ENCODE measurements at regions not wholly inside any gene's neighbourhood (a gene's known extent, or its start where the extent isn't known, plus 50 kb on each side); places are given as distances from the start of the nearest gene placed in this dataset.

GRCh38 chr2:57370882-57371585 lies 675.6 kb upstream of the VRK2 start:
- Mint-ChIP-seq H3K4me1 (ENCODE audit: low read depth) (no peaks in the 10 kb centered on the region), H3K9me3 (peaks cover 3% of the 10 kb centered on the region), H3K36me3 (ENCODE audit: low read depth) (no peaks in the 10 kb centered on the region), H3K27ac (no peak overlapping the region), H3K27me3 (no peaks in the 10 kb centered on the region), H3K4me3 (no peak overlapping the region)
- intact Hi-C loops (cut with micrococcal nuclease): no loop called here
- DNase-seq (no peak), ATAC-seq (no peak)
- ChIA-PET POLR2A (interaction anchor here (0.6 kb wide), 1 partner anchor 181 kb away, joined by 3 read pairs; no protein-coding TSS in a partner anchor), CTCF (no interaction called here)
- TF ChIP-seq CTCF (IDR thresholded peaks at IDR 0.05): no peak

- H3K36me3 Mint-ChIP-seq (ENCODE audit: low read depth): no peaks in the 10 kb centered on the region
- POLR2A ChIA-PET: no interaction called here
Observed at GRCh38 chr2:57372237-57372984, 674.2 kb upstream of the VRK2 start.

GRCh38 chr2:57373530-57373929 lies 673.1 kb upstream of the VRK2 start:
- Mint-ChIP-seq H3K9me3 (peaks cover 3% of the 10 kb centered on the region), H3K27me3 (no peaks in the 10 kb centered on the region), H3K4me1 (ENCODE audit: low read depth) (no peaks in the 10 kb centered on the region), H3K4me3 (no peak overlapping the region), H3K36me3 (ENCODE audit: low read depth) (no peaks in the 10 kb centered on the region), H3K27ac (no peak overlapping the region)
- ChIA-PET POLR2A (no interaction called here), CTCF (no interaction called here)
- no peak for DNase-seq
- TF ChIP-seq CTCF (IDR thresholded peaks at IDR 0.05): no peak
- ATAC-seq: no peak
- intact Hi-C loops (cut with micrococcal nuclease): no loop called here

More at GRCh38 chr2:57372237-57372984, 674.2 kb upstream of the VRK2 start:
- no peak for TF ChIP-seq CTCF (IDR thresholded peaks at IDR 0.05)
- intact Hi-C loops (cut with micrococcal nuclease): no loop called here
- Mint-ChIP-seq H3K9me3 (peaks cover 3% of the 10 kb centered on the region), H3K4me3 (no peak overlapping the region), H3K27ac (no peak overlapping the region), H3K4me1 (ENCODE audit: low read depth) (no peaks in the 10 kb centered on the region), H3K27me3 (no peaks in the 10 kb centered on the region)
- CTCF ChIA-PET: no interaction called here
- ATAC-seq (no peak), DNase-seq (no peak)

GRCh38 chr2:57376985-57377384 lies 669.6 kb upstream of the VRK2 start:
- no peak for TF ChIP-seq CTCF (IDR thresholded peaks at IDR 0.05)
- intact Hi-C loops (cut with micrococcal nuclease): no loop called here

GRCh38 chr2:57386305-57386704 lies 660.3 kb upstream of the VRK2 start:
- ATAC-seq (no peak), DNase-seq (no peak)
- H3K4me3 Mint-ChIP-seq: no peak overlapping the region
- H3K4me1 Mint-ChIP-seq (ENCODE audit: low read depth): no peaks in the 10 kb centered on the region
- no peaks in the 10 kb centered on the region for H3K36me3 Mint-ChIP-seq (ENCODE audit: low read depth)
- ChIA-PET POLR2A (no interaction called here), CTCF (no interaction called here)
- H3K27me3 Mint-ChIP-seq: no peaks in the 10 kb centered on the region
- no peak overlapping the region for H3K27ac Mint-ChIP-seq
- intact Hi-C loops (cut with micrococcal nuclease): no loop called here
- TF ChIP-seq CTCF (IDR thresholded peaks at IDR 0.05): no peak
- H3K9me3 Mint-ChIP-seq: peaks cover 23% of the 10 kb centered on the region

More at GRCh38 chr2:57376985-57377384, 669.6 kb upstream of the VRK2 start:
- ChIA-PET POLR2A (interaction anchor here (0.6 kb wide), 1 partner anchor 39 kb away, joined by 3 read pairs; no protein-coding TSS in a partner anchor), CTCF (no interaction called here)
- ATAC-seq (no peak), DNase-seq (no peak)
- Mint-ChIP-seq H3K4me1 (ENCODE audit: low read depth) (no peaks in the 10 kb centered on the region), H3K4me3 (no peak overlapping the region), H3K9me3 (peaks cover 5% of the 10 kb centered on the region), H3K27ac (no peak overlapping the region), H3K27me3 (no peaks in the 10 kb centered on the region), H3K36me3 (ENCODE audit: low read depth) (no peaks in the 10 kb centered on the region)

All from activated CD8-positive, alpha-beta T cell treated with anti-CD3 and anti-CD28 coated beads for 36 hours (primary cell).